HG02870 (cell line): ENCODE measurements at regions not wholly inside any gene's neighbourhood (a gene's known extent, or its start where the extent isn't known, plus 50 kb on each side); places are given as distances from the start of the nearest gene placed in this dataset.

Experiments
- ATAC-seq: cut with Tn5 transposase; IDR thresholded peaks from one replicate; pipeline ENCODE4 v1.9.1; 2021; ENCODE audit warnings: mild to moderate bottlenecking, moderate library complexity; ENCODE audit not compliant: unreplicated experiment

DNA sequence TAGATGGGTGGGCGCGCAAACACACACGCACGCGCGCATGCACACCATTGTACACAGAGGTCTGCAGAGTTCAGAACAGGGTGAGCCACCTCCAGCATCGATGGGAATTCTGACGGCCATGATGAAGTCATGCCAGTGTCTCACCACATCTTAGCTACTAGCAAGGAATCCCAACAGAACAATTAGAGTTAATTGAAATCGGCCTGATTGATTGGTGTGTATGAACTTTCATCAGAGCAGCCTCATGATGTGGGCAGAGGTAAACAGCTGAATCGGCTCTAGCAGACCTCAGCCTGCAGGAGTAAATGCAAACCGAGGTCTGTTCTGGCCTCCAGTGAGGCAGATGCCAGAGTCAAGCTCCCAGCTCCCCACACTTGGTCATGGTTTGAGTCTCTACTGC, 200.6 kb downstream of the CBLN1 start:
- ATAC-seq: no peak

DNA sequence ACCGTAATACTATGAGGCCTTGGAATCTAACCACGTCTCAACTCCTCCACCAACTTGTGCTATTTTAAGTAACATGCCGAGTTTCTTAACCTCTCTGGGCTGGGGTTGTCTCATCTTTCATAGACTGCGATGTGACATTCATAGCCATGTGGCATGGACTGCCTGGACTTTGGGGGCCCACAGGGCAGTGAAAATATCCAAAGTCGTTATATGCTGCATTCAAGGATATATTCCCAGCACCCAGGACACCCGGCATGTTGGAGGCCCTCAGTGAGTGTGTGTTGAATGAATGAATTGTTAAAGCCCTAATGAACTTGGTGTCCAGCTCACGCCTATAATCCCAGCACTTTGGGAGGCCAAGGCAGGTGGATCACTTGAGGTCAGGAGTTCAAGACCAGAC, 203.1 kb downstream of the CBLN1 start:
- no peak for ATAC-seq

DNA sequence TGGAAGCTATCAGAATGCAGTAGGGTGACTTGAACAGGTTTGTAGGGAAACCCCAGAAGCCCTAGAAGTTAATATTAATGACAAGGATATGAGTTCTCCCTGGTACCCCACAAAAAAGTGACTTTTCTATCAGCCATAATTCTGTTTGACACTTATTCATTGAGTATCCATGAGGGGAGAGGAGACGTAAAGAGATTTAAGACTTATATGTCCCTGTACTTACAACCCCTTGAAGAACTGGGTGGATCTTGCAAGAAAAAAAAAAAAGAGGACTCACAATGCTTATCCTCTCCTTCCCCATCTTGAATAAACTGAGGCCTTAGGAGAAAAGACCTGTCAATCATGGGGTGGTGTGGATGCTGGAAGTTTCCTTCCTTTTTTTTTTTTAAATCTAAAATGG, 203.5 kb downstream of the CBLN1 start:
- no peak for ATAC-seq

DNA sequence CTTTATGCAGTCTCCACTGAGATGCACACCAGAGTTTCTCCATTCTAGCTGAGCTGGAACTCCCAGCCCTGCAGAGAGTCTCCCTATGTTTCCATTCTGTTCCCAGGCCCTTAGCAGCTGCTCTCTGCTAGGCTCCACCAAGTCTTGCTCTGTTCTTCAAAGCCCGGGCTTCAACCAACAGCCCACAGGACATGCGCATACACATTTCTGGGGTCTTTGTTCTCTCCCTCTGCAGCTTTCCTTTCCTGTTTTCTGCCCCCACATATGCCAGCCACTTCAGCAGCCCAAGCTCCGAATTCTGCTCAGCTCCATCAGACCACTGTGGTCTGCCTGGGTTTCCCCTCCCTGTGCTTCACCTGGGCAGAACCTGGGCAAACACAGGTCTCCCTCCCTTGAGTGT, 205.9 kb downstream of the CBLN1 start:
- no peak for ATAC-seq

DNA sequence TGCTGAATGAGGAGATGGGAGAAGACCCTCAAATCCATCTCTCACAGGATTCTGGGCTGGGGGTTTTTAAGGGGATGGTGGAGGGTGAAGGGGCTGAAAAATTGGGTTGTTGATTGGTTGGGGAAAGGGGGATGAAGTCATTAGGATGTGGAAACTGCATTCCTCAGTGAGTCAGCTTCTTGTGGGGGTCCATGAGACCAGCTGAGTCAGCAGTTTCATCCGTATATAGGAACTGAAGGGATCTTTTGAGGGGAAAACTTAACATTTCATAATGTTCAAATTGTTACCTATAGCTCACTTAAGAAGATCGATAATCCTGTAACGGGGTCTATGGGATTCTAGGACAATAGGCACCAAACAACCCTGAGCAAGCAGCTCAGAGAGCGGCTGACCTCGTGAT, 213.4 kb downstream of the CBLN1 start:
- ATAC-seq: no peak

DNA sequence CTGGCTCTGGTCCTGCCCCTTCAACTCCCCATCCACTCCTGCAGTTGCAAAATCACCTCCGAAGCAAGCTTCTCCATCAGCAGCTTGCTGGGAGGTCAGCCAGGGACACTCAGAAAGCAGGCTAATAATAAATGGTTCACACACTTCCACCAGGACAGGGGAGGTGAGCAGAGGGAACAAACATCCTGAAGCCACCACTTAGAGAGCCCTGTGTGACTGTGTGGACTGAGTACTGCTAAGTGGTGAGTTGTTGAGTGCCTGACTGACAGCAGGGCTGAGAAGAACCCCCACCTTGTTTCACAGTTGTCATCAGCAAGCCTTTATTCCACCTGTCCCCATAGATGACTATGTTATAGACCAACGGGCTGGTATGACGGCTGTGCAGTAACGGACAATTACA, 213.9 kb downstream of the CBLN1 start:
- no peak for ATAC-seq

DNA sequence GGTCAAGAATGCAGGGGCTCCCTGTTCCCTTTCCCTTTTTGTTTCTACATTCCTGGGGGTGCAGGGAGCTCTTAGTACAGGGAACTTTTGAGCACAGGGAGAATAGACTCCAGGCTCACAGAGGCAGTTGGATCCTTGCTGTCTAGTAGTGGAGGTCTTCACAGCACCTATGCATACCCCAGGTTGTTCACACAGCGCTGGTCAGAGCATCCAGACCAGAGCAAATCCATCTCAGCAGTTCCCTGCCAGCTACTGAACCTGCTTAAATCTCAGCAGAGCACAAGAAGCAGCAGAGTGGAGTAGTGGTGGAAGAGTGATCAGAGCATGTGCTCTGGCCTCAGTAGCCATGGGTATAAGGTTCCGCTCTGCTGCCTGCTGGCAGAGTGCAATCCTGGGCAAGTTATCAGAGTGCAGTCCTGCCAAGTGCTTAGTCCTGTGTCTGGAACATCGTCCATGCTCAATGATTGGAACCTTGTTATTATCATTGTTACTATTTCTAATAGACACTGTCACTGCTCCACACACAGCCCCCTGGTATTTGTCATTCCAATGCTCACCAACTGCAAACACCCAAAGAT, 220.4 kb downstream of the CBLN1 start:
- ATAC-seq: no peak

DNA sequence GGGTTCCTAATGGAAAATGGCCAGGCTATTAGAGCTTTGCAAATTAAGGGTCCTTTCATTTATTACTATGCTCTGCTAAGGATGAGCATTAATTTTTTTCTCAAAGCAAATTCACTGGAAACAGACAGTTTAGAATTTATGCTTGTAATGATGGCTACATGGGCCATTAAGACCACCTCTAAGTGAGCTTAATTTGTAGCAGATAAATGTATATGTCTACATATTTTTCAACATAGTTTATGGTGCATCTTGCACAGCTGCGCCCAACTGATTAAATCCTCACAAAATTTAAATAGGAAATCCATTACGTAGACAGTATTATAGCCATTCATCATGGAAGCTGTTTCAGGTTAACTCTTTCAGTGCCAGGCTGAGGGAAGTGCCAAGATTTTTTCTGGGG, 220.9 kb downstream of the CBLN1 start:
- no peak for ATAC-seq

DNA sequence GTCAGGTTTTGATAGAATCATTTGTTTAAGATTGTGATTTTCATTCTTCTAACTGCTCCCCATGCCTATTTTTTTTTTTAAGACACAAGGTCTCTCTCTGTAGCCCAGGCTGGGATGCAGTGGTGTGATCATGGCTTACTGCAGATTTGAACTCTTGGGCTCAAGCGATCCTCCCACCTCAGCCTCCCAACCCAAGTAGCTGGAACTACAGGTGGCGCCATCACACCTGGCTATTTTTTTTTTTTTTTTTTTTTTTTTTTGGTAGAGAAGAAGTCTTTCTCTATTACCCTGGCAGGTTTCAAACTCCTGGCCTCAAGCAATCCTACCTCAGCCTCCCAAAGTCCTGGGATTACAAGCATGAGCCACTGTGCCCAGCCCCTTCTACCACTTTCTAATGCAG, 223.3 kb downstream of the CBLN1 start:
- ATAC-seq: no peak

DNA sequence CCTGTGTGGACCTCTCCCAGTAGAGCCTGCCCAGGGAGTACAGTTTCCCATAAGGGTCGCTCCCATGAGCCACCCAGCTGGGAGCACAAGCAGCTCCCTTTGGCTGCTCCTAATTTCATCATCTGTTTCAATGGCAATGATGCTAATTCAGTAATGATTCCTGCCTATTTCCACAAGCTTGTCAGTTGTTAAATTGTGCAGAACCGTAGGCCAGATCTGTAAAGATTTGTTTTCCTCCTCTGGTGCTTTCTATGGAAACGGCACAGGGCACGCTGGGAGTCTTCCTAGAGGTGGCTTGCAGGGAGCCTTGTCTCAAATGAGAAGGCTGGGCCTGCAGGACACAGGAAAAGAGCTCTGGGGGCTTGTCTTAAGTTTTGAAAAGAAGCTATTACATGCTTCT, 223.7 kb downstream of the CBLN1 start:
- no peak for ATAC-seq

DNA sequence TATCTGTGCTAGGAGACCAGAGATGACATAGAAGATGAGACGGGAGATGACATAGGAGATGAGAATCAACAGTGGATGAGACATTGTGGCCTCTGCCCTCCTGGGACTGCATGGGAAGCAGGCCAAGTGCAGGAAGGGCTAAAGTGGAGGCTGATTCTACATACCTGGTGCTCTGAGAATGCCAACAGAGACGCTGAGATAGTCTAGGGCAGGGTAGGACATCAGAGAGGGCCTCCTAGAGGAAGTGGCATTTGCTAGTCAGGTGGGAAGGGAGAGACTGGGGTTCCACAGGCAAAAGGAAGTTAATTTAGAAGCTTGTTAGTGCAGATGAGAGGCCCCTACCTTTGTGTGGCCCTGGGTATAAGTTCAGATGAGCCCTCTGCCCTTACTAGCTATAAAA, 224.2 kb downstream of the CBLN1 start:
- ATAC-seq: no peak

DNA sequence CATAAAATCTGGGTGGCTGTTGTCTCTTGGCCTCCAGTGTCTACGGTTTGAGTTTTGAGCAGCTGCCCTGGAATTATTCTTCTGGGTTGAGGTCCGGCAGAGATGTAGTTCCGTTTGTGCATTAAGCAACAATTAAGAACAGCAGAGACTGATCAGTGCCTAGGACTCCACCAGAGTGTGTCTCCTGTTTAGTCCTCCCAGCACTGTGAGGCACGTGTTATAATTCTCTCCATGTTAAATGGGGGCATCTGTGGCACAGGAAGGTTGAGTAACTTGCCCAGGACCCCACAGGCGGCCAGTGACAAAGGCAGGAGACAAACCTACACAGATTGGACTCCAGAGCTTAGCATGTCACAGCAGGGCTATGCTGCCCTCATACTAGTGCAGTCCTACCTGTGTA, 225.1 kb downstream of the CBLN1 start:
- ATAC-seq: no peak

DNA sequence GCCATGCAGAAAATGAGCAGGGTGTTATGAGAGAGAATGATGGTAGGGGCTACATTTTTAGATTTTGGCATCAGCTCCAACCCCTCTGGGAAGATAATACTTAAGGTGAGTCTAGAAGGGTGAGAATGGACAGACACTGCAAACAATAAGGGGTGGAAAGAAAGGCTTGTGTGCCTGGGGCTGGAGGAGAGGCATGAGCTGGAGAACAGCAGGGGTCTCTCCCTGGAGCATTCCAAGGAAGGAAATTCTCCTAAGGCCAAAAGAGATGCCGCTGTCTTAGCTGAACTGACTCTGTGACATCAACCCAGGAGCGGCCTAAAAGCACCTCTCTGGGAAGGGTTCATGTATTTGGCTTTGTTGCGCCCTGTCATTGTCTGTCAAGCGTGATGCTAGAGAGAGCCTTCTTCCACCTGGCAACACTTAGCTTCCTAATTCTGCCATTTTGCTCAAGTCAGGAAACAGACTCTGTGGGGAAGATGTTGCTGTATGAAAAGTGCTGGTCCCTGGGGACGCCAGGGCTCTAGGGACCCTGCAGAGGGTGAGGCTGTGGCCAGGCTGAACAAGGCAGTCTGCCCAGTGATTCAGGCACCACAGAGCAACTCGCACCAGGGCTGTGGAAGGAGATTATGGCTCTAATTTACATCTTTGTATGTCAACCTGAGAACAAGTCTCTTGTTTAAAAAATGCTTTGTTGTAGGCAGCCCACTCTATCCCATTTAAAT, 225.7 kb downstream of the CBLN1 start:
- no peak for ATAC-seq

DNA sequence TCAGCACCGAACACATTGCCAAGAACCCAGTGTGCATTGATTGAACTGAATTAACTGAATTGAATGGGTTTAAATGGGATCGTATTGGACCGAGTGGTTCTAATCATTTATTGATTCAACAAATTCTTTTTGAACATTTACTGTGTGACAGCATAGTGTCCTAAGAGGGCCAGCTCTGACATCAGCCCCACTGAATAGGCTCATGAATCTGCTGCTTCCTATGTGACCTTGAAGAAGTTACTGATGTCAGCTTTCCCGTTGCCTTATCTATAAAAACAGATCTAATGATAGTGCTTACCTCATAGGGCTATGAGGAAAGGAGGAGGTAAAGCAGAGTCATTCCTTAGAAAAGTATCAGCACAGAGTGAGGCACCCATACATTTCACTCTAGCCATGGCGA, 226.3 kb downstream of the CBLN1 start:
- ATAC-seq: no peak

DNA sequence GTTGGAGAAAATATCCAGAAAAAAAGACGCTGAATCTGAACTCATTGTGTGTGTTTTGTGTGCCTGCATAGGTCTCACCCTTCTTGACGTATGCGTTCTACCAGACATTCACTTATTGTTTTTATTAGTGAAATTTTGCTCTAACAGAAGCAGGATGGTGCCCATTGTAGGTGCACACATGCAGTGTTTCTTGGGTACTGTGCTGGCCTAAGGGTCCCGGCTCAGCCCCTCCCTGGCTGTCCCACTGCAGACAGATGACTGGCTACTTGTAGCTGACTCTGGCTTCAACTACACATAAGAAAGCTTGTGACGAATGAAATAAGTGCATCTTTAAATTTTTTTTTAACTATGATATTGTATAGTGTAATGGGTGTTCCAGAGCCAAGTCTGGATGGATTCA, 227.0 kb downstream of the CBLN1 start:
- no peak for ATAC-seq

DNA sequence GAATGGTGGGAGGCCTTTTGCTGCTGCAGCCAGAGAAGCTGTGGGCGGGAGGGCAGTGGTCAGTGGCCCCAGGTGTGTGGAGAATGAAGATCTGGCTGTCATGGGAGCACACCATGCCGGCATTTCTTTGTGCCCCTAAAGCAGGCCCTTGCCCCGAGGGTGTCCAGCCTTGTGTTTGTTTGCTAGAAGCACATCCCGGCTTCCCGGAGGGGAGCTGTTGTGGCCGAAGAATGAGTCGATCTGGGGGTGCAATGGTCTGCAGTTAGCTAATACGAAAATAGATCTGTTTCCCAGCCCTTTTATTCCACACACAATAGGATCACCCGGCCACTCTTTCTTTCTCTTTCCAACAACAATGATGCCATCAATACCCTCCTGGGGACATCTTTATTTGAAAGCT, 228.8 kb downstream of the CBLN1 start:
- no peak for ATAC-seq

DNA sequence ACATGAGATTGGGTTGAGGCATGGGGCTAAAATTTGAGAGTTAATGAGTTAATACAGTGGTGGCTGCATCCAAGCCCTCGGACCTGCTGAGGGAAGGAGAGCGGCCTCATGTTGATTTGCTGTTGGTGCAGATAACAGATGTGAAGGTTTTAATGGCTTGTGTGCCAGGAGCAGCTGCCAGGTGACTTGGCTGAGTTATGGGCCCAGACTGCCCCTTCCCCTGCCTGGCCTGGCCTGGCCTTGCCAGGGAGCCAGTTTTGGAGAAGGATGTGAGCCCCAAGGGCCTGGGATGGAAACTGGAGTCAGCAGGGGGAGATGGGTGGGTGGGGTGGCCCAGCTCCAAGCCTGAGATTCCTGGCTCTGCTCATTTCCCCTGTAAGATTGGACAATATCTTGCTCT, 230.1 kb downstream of the CBLN1 start:
- ATAC-seq: no peak

DNA sequence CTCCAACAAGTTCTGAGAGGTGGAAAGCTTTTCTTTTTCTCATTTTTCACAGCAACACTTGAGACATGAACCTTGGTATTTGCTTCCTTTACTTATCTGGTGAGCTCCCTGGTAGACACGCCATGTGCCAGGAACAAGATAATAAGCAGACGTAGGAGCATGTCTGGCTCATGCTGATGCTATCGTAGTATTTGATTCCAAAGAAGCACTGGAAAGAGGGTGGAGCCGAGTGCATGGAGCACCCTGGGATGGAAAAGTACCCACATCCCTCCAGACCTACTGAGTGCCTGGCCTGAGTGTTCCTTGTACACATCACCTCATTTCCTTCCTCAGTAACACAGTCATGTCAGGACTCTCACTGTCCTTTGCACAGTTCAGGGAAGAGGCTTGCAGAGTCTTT, 231.0 kb downstream of the CBLN1 start:
- no peak for ATAC-seq

DNA sequence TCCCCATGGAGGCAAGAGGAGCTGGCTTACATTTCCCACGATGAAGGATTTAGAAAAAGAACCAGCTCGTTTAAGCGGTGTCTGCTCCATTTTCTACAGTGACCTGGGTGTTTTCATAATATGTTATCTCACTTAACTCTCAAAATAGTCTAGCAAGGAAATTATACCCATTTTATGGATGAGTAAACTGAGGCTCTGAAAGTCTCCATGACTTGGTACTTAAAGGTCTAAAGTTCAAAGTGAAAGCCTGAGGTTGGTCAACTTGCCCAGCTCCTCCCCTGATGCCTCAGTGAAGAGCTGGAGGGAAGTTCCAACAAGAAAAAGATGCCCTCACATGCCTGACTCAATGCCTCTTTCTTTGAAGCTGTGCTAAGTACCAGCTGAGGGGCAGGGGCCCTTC, 232.0 kb downstream of the CBLN1 start:
- no peak for ATAC-seq

DNA sequence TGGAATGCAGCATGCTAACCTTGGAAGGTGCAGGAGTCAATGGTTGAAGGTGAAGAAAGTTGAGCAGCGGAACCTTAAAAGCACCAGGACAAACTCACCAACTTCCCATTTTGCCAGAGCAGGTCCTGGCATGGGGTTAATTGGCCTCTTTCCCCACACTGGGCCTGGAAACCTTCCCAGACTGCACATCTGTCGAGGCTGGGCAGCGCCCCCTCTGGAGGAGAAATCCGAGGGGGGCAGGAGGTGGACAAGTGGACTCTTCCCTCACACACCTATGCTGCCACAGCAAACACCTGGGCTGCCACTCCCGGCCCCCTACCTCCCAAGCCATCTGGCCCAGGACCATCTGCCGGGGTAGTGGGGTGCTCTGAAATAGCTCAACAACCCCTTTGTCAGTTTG, 232.4 kb downstream of the CBLN1 start:
- ATAC-seq: no peak

DNA sequence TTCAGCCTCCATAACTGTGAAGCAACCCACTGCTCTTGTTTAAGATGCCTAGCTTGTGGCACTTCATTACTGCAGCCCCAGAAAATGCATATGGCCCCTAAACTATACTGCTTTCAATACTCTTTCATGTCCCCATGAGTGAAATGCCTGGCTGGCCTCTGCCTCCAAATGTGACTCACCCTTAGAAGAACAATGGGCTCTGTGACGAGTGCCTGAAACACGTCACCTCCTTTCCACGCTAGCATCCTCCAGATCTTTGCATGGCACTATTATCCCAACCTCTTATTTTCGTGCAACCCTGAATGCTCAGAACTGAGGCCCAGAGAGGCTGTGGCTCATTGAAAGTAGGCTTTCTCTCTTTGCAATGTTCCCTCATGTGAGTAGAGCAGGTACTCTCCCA, 233.1 kb downstream of the CBLN1 start:
- ATAC-seq: no peak

DNA sequence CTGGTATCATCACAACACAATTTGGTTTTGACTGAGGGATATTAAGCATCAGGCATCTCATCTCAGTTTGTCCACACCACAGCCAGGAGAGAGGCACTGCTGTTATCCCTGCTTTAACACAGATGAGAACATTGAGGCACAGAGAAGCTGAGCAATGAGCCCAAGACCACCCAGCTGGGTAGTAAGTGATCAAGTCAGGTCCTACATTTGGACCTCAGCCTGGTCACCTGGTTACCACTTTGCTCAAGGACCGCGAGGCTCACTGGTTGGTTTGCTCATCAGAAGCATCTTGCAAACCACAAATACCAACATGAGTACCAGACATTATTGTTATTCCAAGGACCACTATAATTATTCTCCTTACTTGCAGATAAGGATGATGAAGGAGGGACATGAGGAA, 245.5 kb downstream of the CBLN1 start:
- ATAC-seq: no peak

DNA sequence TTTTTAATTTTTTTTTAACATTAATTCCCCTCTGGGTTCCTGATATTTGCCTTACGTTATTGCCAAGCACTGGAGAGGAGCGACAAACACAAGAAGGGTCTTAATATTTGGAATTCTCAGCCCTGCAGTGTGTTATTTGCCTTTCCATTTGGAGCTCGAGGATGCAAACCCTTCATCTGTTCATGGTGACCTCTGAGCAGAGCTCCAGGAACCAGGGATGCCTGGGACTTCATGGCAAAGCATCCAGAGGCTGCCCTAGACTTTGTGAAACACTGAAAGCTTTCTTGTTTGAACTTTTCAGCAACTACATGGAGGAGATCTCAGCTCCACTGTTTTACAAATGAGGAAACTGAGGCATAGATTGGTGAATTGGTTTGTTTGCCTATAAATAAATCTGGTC, 254.2 kb downstream of the CBLN1 start:
- no peak for ATAC-seq
